ENCODE measurements at regions not wholly inside any gene's neighbourhood (a gene's known extent, or its start where the extent isn't known, plus 50 kb on each side); places are given as distances from the start of the nearest gene placed in this dataset.
"Not testable (repeated sequence)": the region's sequence is repeated elsewhere in the genome, so short reads cannot be mapped to it uniquely, and the experiment has no call there.

DNA sequence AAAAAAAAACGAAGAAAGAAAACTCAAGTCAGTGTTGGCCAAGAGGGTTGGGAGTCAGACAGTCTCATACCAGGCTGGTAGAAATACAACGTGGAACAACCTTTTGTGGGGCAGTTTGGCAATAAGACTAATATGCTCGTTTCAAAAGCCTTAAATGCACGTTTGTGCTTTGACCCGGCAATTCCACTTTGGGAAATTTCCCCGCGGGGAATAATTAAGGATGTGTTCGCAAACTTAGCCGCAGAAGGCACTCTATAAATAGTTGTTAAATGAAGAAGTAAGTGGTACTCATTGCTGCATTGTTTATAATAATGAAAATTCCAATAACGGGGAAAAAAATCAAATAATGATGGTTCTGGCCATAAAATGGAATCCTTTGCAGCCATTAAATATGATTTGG is 664.8 kb upstream of the EEF2KMT start:
- no peak overlapping the region for H3K4me3 ChIP-seq
- 35 to 88% (median 62%) methylated on average over 3 to 10 of the region's 10 CpGs for WGBS, 10 experiments
- H3K27ac ChIP-seq: no peak overlapping the region
- no peak for ATAC-seq (replicated peaks in 6 of 8)
- H3K4me1 ChIP-seq (replicated peaks in 1 of 2): no peaks in the 10 kb centered on the region
- in situ Hi-C loops (cut with MboI; ENCODE audit: low pct_unique_long_range_greater_than_20kb in 2 of 9, low sequenced_read_pairs in 9 of 9, unreplicated experiment in 9 of 9): no loop called here

- no peak overlapping the region for H3K27ac ChIP-seq
- no peak for ATAC-seq (replicated peaks in 6 of 8)
- H3K4me1 ChIP-seq (replicated peaks in 1 of 2): no peaks in the 10 kb centered on the region
- no peak overlapping the region for H3K4me3 ChIP-seq
- WGBS, 10 experiments: 8 to 90% (median 30%) methylated on average over 1 to 2 of the region's 2 CpGs; no CpG with 5 or more reads in 2 of the 10 experiments
- in situ Hi-C loops (cut with MboI; ENCODE audit: low pct_unique_long_range_greater_than_20kb in 2 of 9, low sequenced_read_pairs in 9 of 9, unreplicated experiment in 9 of 9): no loop called here
These were observed 664.0 kb upstream of the EEF2KMT start for GRCh38 chr16:5761592-5761991.

DNA sequence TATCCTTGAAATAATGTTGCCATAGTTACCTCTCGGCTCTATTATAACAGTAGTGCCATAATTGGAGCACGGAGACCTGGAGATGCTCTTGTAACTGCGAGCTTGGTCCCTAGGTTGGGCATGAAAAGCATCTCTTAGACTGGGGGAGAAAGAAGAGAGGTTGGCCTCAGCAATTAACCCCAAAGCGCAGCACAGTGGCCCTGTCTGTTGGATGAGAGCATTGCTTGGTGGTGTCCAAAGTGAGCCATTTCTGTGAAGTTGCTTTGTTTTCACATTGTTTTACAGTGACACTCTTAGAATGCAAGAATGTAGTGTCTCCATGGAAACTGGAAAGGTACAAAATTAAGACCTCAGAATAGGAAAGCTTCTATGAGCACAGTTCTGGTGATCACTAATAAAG is 660.7 kb upstream of the EEF2KMT start:
- ATAC-seq (replicated peaks in 6 of 8): no peak
- no peak overlapping the region for H3K4me3 ChIP-seq
- WGBS, 10 experiments: 25 to 100% (median 80%) methylated on average over 1 to 4 of the region's 4 CpGs; no CpG with 5 or more reads in 4 of the 10 experiments
- in situ Hi-C loops (cut with MboI; ENCODE audit: low pct_unique_long_range_greater_than_20kb in 2 of 9, low sequenced_read_pairs in 9 of 9, unreplicated experiment in 9 of 9): no loop called here
- peaks cover 0 to 9% of the 10 kb centered on the region in 2 donors for H3K4me1 ChIP-seq (replicated peaks in 1 of 2)
- no peak overlapping the region for H3K27ac ChIP-seq

DNA sequence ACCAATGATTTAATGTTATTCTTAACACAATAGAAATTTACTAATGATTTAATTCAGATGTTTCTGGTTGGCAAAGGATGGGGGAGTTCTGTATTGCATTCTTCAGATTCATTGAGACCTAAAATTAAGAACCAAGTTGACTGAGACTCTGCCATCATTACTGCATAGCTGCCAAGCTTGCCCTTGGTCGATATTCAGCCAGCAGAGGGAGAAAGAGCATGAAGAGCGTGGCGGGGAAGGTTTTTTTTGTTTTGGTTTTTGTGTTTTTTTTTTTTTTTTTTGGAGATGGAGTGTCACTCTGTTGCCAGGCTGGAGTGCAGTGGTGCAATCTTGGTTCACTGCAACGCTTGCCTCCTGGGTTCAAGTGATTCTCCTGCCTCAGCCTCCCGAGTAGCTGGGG is 659.4 kb upstream of the EEF2KMT start:
- 0 to 84% (median 62%) methylated on average over 3 to 5 of the region's 5 CpGs; no CpG with 5 or more reads in 1 of the 10 experiments for WGBS, 10 experiments
- in situ Hi-C loops (cut with MboI; ENCODE audit: low pct_unique_long_range_greater_than_20kb in 2 of 9, low sequenced_read_pairs in 9 of 9, unreplicated experiment in 9 of 9): no loop called here
- no peak for ATAC-seq (replicated peaks in 6 of 8)
- H3K4me1 ChIP-seq (replicated peaks in 1 of 2): peaks cover 0 to 11% of the 10 kb centered on the region in 2 donors
- H3K4me3 ChIP-seq: no peak overlapping the region
- no peak overlapping the region for H3K27ac ChIP-seq

DNA sequence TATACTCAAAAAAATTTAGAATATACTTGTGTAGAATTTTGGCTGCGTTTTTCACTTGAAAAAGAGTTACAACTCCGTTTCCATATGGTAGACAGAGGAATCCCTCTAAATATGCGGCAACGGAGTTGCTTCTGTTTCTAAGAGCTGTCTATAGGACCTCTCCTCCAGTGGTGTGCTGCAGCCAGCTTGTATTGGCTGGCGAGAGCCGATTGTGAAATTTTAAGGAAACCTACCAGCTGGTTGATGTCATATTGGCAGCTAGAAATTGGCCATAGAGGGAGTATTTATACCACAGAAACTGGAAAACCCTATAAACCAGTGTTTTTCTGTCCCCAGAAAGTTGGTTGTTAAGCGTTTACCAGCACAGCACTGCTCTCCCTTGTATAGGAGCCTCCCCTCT is 655.8 kb upstream of the EEF2KMT start:
- no peak for ATAC-seq (replicated peaks in 6 of 8)
- no peak overlapping the region for H3K4me3 ChIP-seq
- peaks cover 0 to 15% of the 10 kb centered on the region in 2 donors for H3K4me1 ChIP-seq (replicated peaks in 1 of 2)
- 0 to 71% (median 8%) methylated on average over 2 to 7 of the region's 7 CpGs; no CpG with 5 or more reads in 3 of the 10 experiments for WGBS, 10 experiments
- in situ Hi-C loops (cut with MboI; ENCODE audit: low pct_unique_long_range_greater_than_20kb in 2 of 9, low sequenced_read_pairs in 9 of 9, unreplicated experiment in 9 of 9): no loop called here
- H3K27ac ChIP-seq: no peak overlapping the region

- ATAC-seq (replicated peaks in 6 of 8): no peak
- in situ Hi-C loops (cut with MboI; ENCODE audit: low pct_unique_long_range_greater_than_20kb in 2 of 9, low sequenced_read_pairs in 9 of 9, unreplicated experiment in 9 of 9): no loop called here
- Histone ChIP-seq H3K27ac (no peak overlapping the region), H3K4me3 (no peak overlapping the region), H3K4me1 (replicated peaks in 1 of 2) (peaks cover 0 to 15% of the 10 kb centered on the region in 2 donors)
- 10 to 100% (median 80%) methylated on average over 1 to 4 of the region's 4 CpGs for WGBS, 10 experiments
These were observed 653.6 kb upstream of the EEF2KMT start for GRCh38 chr16:5751216-5751615.

DNA sequence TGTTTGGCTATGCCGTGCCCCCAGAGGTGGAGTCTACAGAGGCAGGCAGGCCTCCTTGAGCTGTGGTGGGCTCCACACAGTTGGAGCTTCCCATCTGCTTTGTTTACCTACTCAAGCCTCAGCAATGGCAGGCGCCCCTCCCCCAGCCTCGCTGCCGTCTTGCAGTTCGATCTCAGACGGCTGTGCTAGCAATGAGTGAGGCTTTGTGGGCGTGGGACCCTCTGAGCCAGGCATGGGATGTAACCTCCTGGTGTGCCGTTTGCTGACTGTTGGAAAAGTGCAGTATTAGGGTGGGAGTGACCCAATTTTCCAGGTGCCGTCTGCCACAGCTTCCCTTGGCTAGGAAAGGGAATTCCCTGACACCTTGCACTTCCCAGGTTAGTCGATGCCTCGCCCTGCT is 652.8 kb upstream of the EEF2KMT start:
- ATAC-seq (replicated peaks in 6 of 8); H3K4me3 ChIP-seq; in situ Hi-C loops (cut with MboI; ENCODE audit: low pct_unique_long_range_greater_than_20kb in 2 of 9, low sequenced_read_pairs in 9 of 9, unreplicated experiment in 9 of 9); H3K27ac ChIP-seq: not testable (repeated sequence)
- peaks cover 0 to 15% of the 10 kb centered on the region in 2 donors for H3K4me1 ChIP-seq (replicated peaks in 1 of 2)
- 17 to 70% (median 51%) methylated on average over 1 to 9 of the region's 11 CpGs; no CpG with 5 or more reads in 5 of the 10 experiments for WGBS, 10 experiments

DNA sequence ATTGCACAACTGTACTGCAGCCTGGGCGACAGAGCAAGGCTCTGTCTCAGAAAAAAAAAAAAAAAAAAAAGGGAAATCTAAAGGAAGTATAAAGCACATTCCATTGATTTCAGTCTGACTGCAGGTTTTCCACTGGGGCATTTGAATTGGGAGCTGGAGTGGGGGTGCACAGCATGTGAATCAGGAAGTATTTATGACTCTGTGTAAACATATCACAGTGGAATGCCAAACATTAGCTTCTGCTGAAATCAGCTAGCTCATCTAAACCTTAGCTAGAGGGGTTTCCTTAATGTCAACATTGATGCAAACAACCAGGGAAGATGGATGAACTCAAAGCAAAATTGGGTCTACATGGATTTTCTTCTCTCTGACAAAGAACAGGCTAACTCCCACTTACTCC is 641.0 kb upstream of the EEF2KMT start:
- H3K4me1 ChIP-seq (replicated peaks in 1 of 2): peaks cover 0 to 9% of the 10 kb centered on the region in 2 donors
- H3K4me3 ChIP-seq: no peak overlapping the region
- 0 to 86% (median 37%) methylated on average over 1 of the region's 1 CpG; no CpG with 5 or more reads in 4 of the 10 experiments for whole genome bisulfite sequencing, 10 experiments
- ATAC-seq (replicated peaks in 6 of 8): no peak
- in situ Hi-C loops (cut with MboI; ENCODE audit: low pct_unique_long_range_greater_than_20kb in 2 of 9, low sequenced_read_pairs in 9 of 9, unreplicated experiment in 9 of 9): no loop called here
- no peak overlapping the region for H3K27ac ChIP-seq

DNA sequence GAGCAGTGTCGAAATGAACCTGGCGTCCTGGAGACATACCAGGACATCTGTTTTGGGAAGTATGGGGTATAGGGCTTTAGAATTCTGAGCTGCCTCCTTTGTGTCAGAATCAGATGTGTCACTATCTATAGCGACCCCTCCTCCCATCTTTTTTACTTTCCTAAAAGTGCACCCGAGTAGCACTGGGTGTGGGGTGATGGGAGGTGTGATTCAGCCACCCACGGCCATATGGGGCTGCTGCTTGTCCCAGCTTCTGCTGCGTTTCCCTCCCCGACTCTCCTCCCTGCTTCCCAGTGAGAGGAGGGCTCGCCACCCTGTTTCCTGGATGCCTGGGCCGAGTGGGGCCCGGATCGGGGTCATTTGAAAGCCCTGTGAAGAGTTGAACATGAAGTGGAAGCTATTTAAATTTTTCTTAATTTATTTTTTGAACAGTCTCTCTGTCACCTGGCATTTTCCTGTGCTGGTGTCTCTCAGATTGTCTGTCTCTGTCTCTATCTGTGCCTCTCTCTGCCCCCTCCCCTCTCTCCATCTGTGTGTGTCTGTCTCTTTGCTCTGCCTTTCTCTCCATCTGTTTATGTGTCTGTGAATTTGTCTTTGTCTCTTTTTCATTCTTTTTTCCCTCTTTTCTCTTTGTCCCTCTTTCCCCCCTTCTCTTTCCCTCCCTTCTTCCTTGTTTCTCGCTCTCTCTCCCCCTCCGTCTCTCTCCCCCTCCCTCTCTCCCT is 638.8 kb upstream of the EEF2KMT start:
- Histone ChIP-seq H3K4me3 (no peak overlapping the region), H3K27ac (no peak overlapping the region), H3K4me1 (replicated peaks in 1 of 2) (peaks cover 0 to 8% of the 10 kb centered on the region in 2 donors)
- 0 to 85% (median 44%) methylated on average over 1 to 8 of the region's 13 CpGs; no CpG with 5 or more reads in 1 of the 10 experiments for WGBS, 10 experiments
- in situ Hi-C loops (cut with MboI; ENCODE audit: low pct_unique_long_range_greater_than_20kb in 2 of 9, low sequenced_read_pairs in 9 of 9, unreplicated experiment in 9 of 9): no loop called here
- ATAC-seq (replicated peaks in 6 of 8): no peak

- Histone ChIP-seq H3K27ac (no peak overlapping the region), H3K4me1 (replicated peaks in 1 of 2) (peaks cover 0 to 3% of the 10 kb centered on the region in 2 donors), H3K4me3 (no peak overlapping the region)
- in situ Hi-C loops (cut with MboI; ENCODE audit: low pct_unique_long_range_greater_than_20kb in 2 of 9, low sequenced_read_pairs in 9 of 9, unreplicated experiment in 9 of 9): no loop called here
- no peak for ATAC-seq (replicated peaks in 6 of 8)
- WGBS, 10 experiments: 23 to 100% (median 76%) methylated on average over 3 to 10 of the region's 12 CpGs; no CpG with 5 or more reads in 2 of the 10 experiments
These were observed 637.8 kb upstream of the EEF2KMT start for GRCh38 chr16:5735444-5735843.

- Histone ChIP-seq H3K4me3 (no peak overlapping the region), H3K27ac (no peak overlapping the region), H3K4me1 (replicated peaks in 1 of 2) (peaks cover 0 to 3% of the 10 kb centered on the region in 2 donors)
- in situ Hi-C loops (cut with MboI; ENCODE audit: low pct_unique_long_range_greater_than_20kb in 2 of 9, low sequenced_read_pairs in 9 of 9, unreplicated experiment in 9 of 9): no loop called here
- 70 to 100% (median 99%) methylated on average over 1 to 4 of the region's 4 CpGs; no CpG with 5 or more reads in 4 of the 10 experiments for WGBS, 10 experiments
- no peak for ATAC-seq (replicated peaks in 6 of 8)
These were observed 633.2 kb upstream of the EEF2KMT start for GRCh38 chr16:5730783-5731182.

GRCh38 chr16:5722116-5722619 is 624.6 kb upstream of the EEF2KMT start:
- Histone ChIP-seq H3K4me3 (no peak overlapping the region), H3K4me1 (replicated peaks in 1 of 2) (peaks cover 0 to 12% of the 10 kb centered on the region in 2 donors), H3K27ac (no peak overlapping the region)
- no peak for ATAC-seq (replicated peaks in 6 of 8)
- WGBS, 10 experiments: 0 to 100% (median 55%) methylated on average over 1 to 4 of the region's 5 CpGs; no CpG with 5 or more reads in 4 of the 10 experiments
- in situ Hi-C loops (cut with MboI; ENCODE audit: low pct_unique_long_range_greater_than_20kb in 2 of 9, low sequenced_read_pairs in 9 of 9, unreplicated experiment in 9 of 9): no loop called here

GRCh38 chr16:5715155-5715554 is 617.6 kb upstream of the EEF2KMT start:
- ATAC-seq (replicated peaks in 6 of 8): peak in 2 of 8 experiments; percentile 61 to 65
- no peak overlapping the region for H3K27ac ChIP-seq
- peaks cover 0 to 19% of the 10 kb centered on the region in 2 donors for H3K4me1 ChIP-seq (replicated peaks in 1 of 2)
- H3K4me3 ChIP-seq: no peak overlapping the region
- in situ Hi-C loops (cut with MboI; ENCODE audit: low pct_unique_long_range_greater_than_20kb in 2 of 9, low sequenced_read_pairs in 9 of 9, unreplicated experiment in 9 of 9): no loop called here
- 0 to 83% (median 13%) methylated on average over 1 to 2 of the region's 2 CpGs; no CpG with 5 or more reads in 1 of the 10 experiments for WGBS, 10 experiments

Data from motor neuron (in vitro differentiated cells).